H9 (cell line): ENCODE measurements at regions not wholly inside any gene's neighbourhood (a gene's known extent, or its start where the extent isn't known, plus 50 kb on each side); places are given as distances from the start of the nearest gene placed in this dataset.

ENCODE experiments used
- DNase-seq: peaks from one replicate; pipeline ENCODE4 v3.0.0-alpha.2; 2017
- H2AFZ ChIP-seq: one replicate; pipeline ENCODE4 v1.6.1; 2013; ENCODE audit warnings: mild to moderate bottlenecking, low read length, control low read depth, moderate library complexity
- H2AK5ac ChIP-seq: 2 replicates; pipeline ENCODE4 v1.6.1; 2013; ENCODE audit warnings: low read length, control low read depth, mixed read lengths; ENCODE audit not compliant: insufficient read length
- H2BK120ac ChIP-seq: one replicate; pipeline ENCODE4 v1.6.1; 2013; ENCODE audit warnings: low read depth, mild to moderate bottlenecking, low read length, control low read depth, inconsistent platforms; ENCODE audit not compliant: poor library complexity, severe bottlenecking
- H2BK12ac ChIP-seq: 2 replicates; pipeline ENCODE4 v1.6.1; 2013; ENCODE audit warnings: low read length, control low read depth, mixed read lengths, low read depth; ENCODE audit not compliant: insufficient read length
- H2BK15ac ChIP-seq: 2 replicates; pipeline ENCODE4 v1.6.1; 2013; ENCODE audit warnings: low read depth, low read length, control low read depth
- H2BK20ac ChIP-seq: one replicate; pipeline ENCODE4 v1.6.1; 2013; ENCODE audit warnings: low read depth, mild to moderate bottlenecking, low read length, control low read depth, inconsistent platforms; ENCODE audit not compliant: poor library complexity, severe bottlenecking
- H2BK5ac ChIP-seq: 2 replicates; pipeline ENCODE4 v1.6.1; 2013; ENCODE audit warnings: low read length, control low read depth, mixed read lengths; ENCODE audit not compliant: insufficient read length
- H3K14ac ChIP-seq: 2 replicates; pipeline ENCODE4 v1.6.1; 2013; ENCODE audit warnings: low read length, control low read depth; ENCODE audit not compliant: insufficient read depth
- H3K18ac ChIP-seq: 2 replicates; pipeline ENCODE4 v1.6.1; 2013; ENCODE audit warnings: low read depth, mild to moderate bottlenecking, mixed read lengths, low read length, control low read depth; ENCODE audit not compliant: insufficient read length
- H3K23ac ChIP-seq: 2 replicates; pipeline ENCODE4 v1.6.1; 2013; ENCODE audit warnings: low read length, control low read depth, mixed read lengths, low read depth; ENCODE audit not compliant: insufficient read length
- H3K23me2 ChIP-seq: 2 replicates; pipeline ENCODE4 v1.6.1; 2013; ENCODE audit warnings: low read depth, mild to moderate bottlenecking, mixed read lengths, low read length, control low read depth; ENCODE audit not compliant: insufficient read length, poor library complexity, severe bottlenecking
- H3K27ac ChIP-seq: 2 replicates; pipeline ENCODE4 v1.5.1; 2013; ENCODE audit warnings: low read length, control low read depth, mixed read lengths, low read depth; ENCODE audit not compliant: insufficient read length
- H3K27me3 ChIP-seq: 2 replicates; pipeline ENCODE4 v1.6.1; 2013; ENCODE audit warnings: low read length, control low read depth, inconsistent platforms; ENCODE audit not compliant: insufficient read depth
- H3K4ac ChIP-seq: 2 replicates; pipeline ENCODE4 v1.6.1; 2013; ENCODE audit warnings: low read depth, mild to moderate bottlenecking, control low read depth, inconsistent platforms, low read length, moderate library complexity
- H3K4me1 ChIP-seq: 2 replicates; pipeline ENCODE4 v1.6.1; 2013; ENCODE audit warnings: low read length, control low read depth, inconsistent platforms; ENCODE audit not compliant: insufficient read depth
- H3K4me2 ChIP-seq: 2 replicates; pipeline ENCODE4 v1.6.1; 2013; ENCODE audit warnings: low read length, control low read depth, mixed read lengths; ENCODE audit not compliant: insufficient read length, insufficient read depth
- H3K56ac ChIP-seq: 2 replicates; pipeline ENCODE4 v1.6.1; 2013; ENCODE audit warnings: low read depth, mild to moderate bottlenecking, mixed read lengths, low read length, control low read depth; ENCODE audit not compliant: insufficient read length
- H3K79me1 ChIP-seq: 2 replicates; pipeline ENCODE4 v1.6.1; 2013; ENCODE audit warnings: low read depth, mild to moderate bottlenecking, moderate library complexity, low read length, control low read depth, inconsistent platforms; ENCODE audit not compliant: insufficient read depth, poor library complexity, severe bottlenecking
- H3K79me2 ChIP-seq: 2 replicates; pipeline ENCODE4 v1.6.1; 2013; ENCODE audit warnings: low read length, control low read depth, inconsistent platforms; ENCODE audit not compliant: insufficient read depth
- H3K9ac ChIP-seq: 2 replicates; pipeline ENCODE4 v1.6.1; 2013; ENCODE audit warnings: low read length, control low read depth, mixed read lengths; ENCODE audit not compliant: insufficient read length; ENCODE audit errors: extremely low read depth
- H3K9me3 ChIP-seq: one replicate; pipeline ENCODE4 v1.6.1; 2013; ENCODE audit warnings: low read depth, low read length, inconsistent platforms; ENCODE audit not compliant: control insufficient read depth
- H3T11ph ChIP-seq: one replicate; pipeline ENCODE4 v1.6.1; 2013; ENCODE audit warnings: mild to moderate bottlenecking, low read length, control low read depth, inconsistent platforms
- H4K20me1 ChIP-seq: one replicate; pipeline ENCODE4 v1.6.1; 2013; ENCODE audit not compliant: control insufficient read depth, insufficient read length, insufficient read depth
- H4K5ac ChIP-seq: 2 replicates; pipeline ENCODE4 v1.6.1; 2013; ENCODE audit warnings: low read depth, mild to moderate bottlenecking, mixed read lengths, low read length, control low read depth; ENCODE audit not compliant: insufficient read length
- H4K8ac ChIP-seq: replicated peaks from 2 replicates; pipeline ENCODE4 v1.6.1; 2013; ENCODE audit warnings: low read length, control low read depth, mixed read lengths, low read depth; ENCODE audit not compliant: insufficient read length
- H4K91ac ChIP-seq: 2 replicates; pipeline ENCODE4 v1.6.1; 2013; ENCODE audit warnings: low read depth, mild to moderate bottlenecking, moderate library complexity, mixed read lengths, low read length, control low read depth; ENCODE audit not compliant: insufficient read length
- H3K27ac Mint-ChIP-seq, 3 experiments: 2 replicates in 2 of 3; 3 replicates in 1 of 3; pipeline ENCODE4 v1.8.0; 2020 to 2021; ENCODE audit warnings: mixed read lengths in 3 of 3, mild to moderate bottlenecking in 1 of 3, moderate library complexity in 1 of 3
- H3K27me3 Mint-ChIP-seq: 2 replicates; pipeline ENCODE4 v1.8.0; 2021; ENCODE audit warnings: low read depth, mild to moderate bottlenecking, moderate library complexity, mixed read lengths
- H3K36me3 Mint-ChIP-seq, 3 experiments: 2 replicates in 2 of 3; 3 replicates in 1 of 3; pipeline ENCODE4 v1.8.0; 2020 to 2021; ENCODE audit warnings: low read depth in 3 of 3, mixed read lengths in 3 of 3; ENCODE audit not compliant: insufficient read depth in 1 of 3
- H3K4me1 Mint-ChIP-seq, 2 experiments: 2 replicates each; pipeline ENCODE4 v1.8.0; 2020; ENCODE audit warnings: mixed read lengths in 2 of 2
- H3K4me3 Mint-ChIP-seq, 2 experiments: 2 replicates in 1 of 2; 3 replicates in 1 of 2; pipeline ENCODE4 v1.8.0; 2020 to 2021; ENCODE audit warnings: mild to moderate bottlenecking in 2 of 2, mixed read lengths in 2 of 2, moderate library complexity in 1 of 2
- H3K9me3 Mint-ChIP-seq, 2 experiments: 2 replicates in 1 of 2; 3 replicates in 1 of 2; pipeline ENCODE4 v1.8.0; 2020; ENCODE audit warnings: mild to moderate bottlenecking in 2 of 2, mixed read lengths in 2 of 2, moderate library complexity in 1 of 2
- WGBS: extraction: QIAGEN DNeasy Blood & Tissue Kit; methylation state at CpG from one replicate; pipeline ENCODE4 v1.1.7; 2013; ENCODE audit warnings: missing lambda C conversion rate, low lambda C conversion rate, mixed read lengths; ENCODE audit not compliant: insufficient read length; ENCODE audit errors: extremely low coverage; 5-methylcytosine and 5-hydroxymethylcytosine counted together
- TF ChIP-seq, protein P1 (sequence below): fragments of 200-600 bp; sonication (generic); conservative IDR thresholded peaks from 3 replicates; pipeline ENCODE4 v1.8.0; 2021; ENCODE audit warnings: antibody characterized with exemption, mild to moderate bottlenecking

DNA sequence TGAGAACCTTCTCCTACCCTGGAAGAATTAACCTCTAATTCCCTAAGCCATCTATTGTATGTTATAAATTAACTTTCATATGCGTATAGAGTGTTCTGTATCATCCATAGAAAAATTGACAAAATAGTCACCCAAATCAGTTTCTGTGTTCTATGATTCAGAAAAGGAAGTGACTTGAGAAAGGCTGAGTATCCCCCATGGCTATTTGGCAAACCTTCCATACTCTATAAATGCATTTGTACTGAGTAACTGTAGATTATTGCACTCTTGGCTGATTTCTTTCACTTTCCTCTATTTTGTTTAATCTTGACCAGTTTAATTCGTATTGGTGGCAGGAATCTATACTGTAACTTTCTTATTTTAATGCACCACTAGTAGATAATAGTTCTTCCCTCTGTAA is 182.2 kb downstream of the HTR7 start:
- TF ChIP-seq, protein P1, sequence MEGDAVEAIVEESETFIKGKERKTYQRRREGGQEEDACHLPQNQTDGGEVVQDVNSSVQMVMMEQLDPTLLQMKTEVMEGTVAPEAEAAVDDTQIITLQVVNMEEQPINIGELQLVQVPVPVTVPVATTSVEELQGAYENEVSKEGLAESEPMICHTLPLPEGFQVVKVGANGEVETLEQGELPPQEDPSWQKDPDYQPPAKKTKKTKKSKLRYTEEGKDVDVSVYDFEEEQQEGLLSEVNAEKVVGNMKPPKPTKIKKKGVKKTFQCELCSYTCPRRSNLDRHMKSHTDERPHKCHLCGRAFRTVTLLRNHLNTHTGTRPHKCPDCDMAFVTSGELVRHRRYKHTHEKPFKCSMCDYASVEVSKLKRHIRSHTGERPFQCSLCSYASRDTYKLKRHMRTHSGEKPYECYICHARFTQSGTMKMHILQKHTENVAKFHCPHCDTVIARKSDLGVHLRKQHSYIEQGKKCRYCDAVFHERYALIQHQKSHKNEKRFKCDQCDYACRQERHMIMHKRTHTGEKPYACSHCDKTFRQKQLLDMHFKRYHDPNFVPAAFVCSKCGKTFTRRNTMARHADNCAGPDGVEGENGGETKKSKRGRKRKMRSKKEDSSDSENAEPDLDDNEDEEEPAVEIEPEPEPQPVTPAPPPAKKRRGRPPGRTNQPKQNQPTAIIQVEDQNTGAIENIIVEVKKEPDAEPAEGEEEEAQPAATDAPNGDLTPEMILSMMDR, result no peak
- Histone ChIP-seq H3K79me2 (no peaks in the 10 kb centered on the region), H3K4me2 (no peak overlapping the region)

More for the DNA sequence above, 182.2 kb downstream of the HTR7 start:
- Histone ChIP-seq H4K5ac (no peak overlapping the region), H3K27me3 (no peaks in the 10 kb centered on the region), H4K8ac (no peak overlapping the region), H3K23me2 (no peaks in the 10 kb centered on the region), H2BK15ac (no peak overlapping the region), H2BK12ac (no peak overlapping the region), H3K9ac (no peak overlapping the region), H3T11ph (no peak overlapping the region), H3K27ac (no peak overlapping the region), H3K9me3 (no peaks in the 10 kb centered on the region), H2AK5ac (no peak overlapping the region), H3K56ac (no peak overlapping the region), H4K91ac (no peak overlapping the region), H2AFZ (no peak overlapping the region), H3K14ac (no peak overlapping the region), H3K23ac (no peak overlapping the region), H2BK5ac (no peak overlapping the region), H3K18ac (no peak overlapping the region), H2BK20ac (no peak overlapping the region), H4K20me1 (no peaks in the 10 kb centered on the region), H2BK120ac (no peak overlapping the region), H3K79me1 (no peaks in the 10 kb centered on the region), H3K4ac (no peak overlapping the region), H3K4me1 (no peaks in the 10 kb centered on the region)
- Mint-ChIP-seq H3K4me3 (no peak overlapping the region), H3K9me3 (no peaks in the 10 kb centered on the region), H3K27ac (no peak overlapping the region), H3K36me3 (no peaks in the 10 kb centered on the region), H3K27me3 (0 out of 2 replicates have a peak, but pooled peaks cover 2% of the 10 kb centered on the region), H3K4me1 (peaks cover 3 to 7% of the 10 kb centered on the region in 2 experiments; a peak in 3 of 4 replicates)
- DNase-seq, result no peak
- no CpG with 5 or more reads among the region's 2 CpGs for WGBS
